ENCODE measurements at regions not wholly inside any gene's neighbourhood (a gene's known extent, or its start where the extent isn't known, plus 50 kb on each side); places are given as distances from the start of the nearest gene placed in this dataset.

- Mint-ChIP-seq H3K27ac (no peak overlapping the region), H3K4me3 (no peak overlapping the region), H3K4me1 (no peaks in the 10 kb centered on the region), H3K27me3 (no peaks in the 10 kb centered on the region), H3K9me3 (peaks cover 0 to 8% (median 3%) of the 10 kb centered on the region in 8 donors), H3K36me3 (no peaks in the 10 kb centered on the region)
- H3K27me3 ChIP-seq (ENCODE audit: insufficient read depth, low read length): no peaks in the 10 kb centered on the region
- no peaks in the 10 kb centered on the region for H3K4me1 ChIP-seq (ENCODE audit: insufficient read depth, low read length)
- no peak for DNase-seq
- intact Hi-C loops (cut with micrococcal nuclease): no loop called here
- CTCF ChIA-PET (ENCODE audit: partially characterized antibody): no interaction called here
- no peaks in the 10 kb centered on the region for H3K36me3 ChIP-seq (ENCODE audit: insufficient read depth, low read length)
- H3K4me3 ChIP-seq (ENCODE audit: low read length in 2 of 2): no peak overlapping the region
- no peak overlapping the region for H3K27ac ChIP-seq (ENCODE audit: low read depth, low read length)
- POLR2A ChIA-PET (ENCODE audit: partially characterized antibody): no interaction called here
- no peaks in the 10 kb centered on the region for H3K9me3 ChIP-seq (ENCODE audit: control insufficient read depth in 1 of 2, low read length in 2 of 2)
These were observed 793.3 kb downstream of the SEMA5A start for GRCh38 chr5:8752595-8752994.

- Histone ChIP-seq H3K27me3 (ENCODE audit: insufficient read depth, low read length) (no peaks in the 10 kb centered on the region), H3K9me3 (ENCODE audit: control insufficient read depth in 1 of 2, low read length in 2 of 2) (no peaks in the 10 kb centered on the region), H3K4me1 (ENCODE audit: insufficient read depth, low read length) (no peaks in the 10 kb centered on the region), H3K27ac (ENCODE audit: low read depth, low read length) (no peak overlapping the region), H3K36me3 (ENCODE audit: insufficient read depth, low read length) (no peaks in the 10 kb centered on the region), H3K4me3 (ENCODE audit: low read length in 2 of 2) (no peak overlapping the region)
- ChIA-PET POLR2A (ENCODE audit: partially characterized antibody) (no interaction called here), CTCF (ENCODE audit: partially characterized antibody) (no interaction called here)
- Mint-ChIP-seq H3K27me3 (no peaks in the 10 kb centered on the region), H3K4me1 (no peaks in the 10 kb centered on the region), H3K9me3 (peaks cover 7 to 21% (median 15%) of the 10 kb centered on the region in 8 donors), H3K4me3 (no peak overlapping the region), H3K27ac (no peak overlapping the region), H3K36me3 (no peaks in the 10 kb centered on the region)
- DNase-seq: no peak
- intact Hi-C loops (cut with micrococcal nuclease): no loop called here
These were observed 789.3 kb downstream of the SEMA5A start for GRCh38 chr5:8756498-8757084.

GRCh38 chr5:8765886-8766285 is 780.0 kb downstream of the SEMA5A start:
- POLR2A ChIA-PET (ENCODE audit: partially characterized antibody): no interaction called here
- Histone ChIP-seq H3K4me3 (ENCODE audit: low read length in 2 of 2) (no peak overlapping the region), H3K36me3 (ENCODE audit: insufficient read depth, low read length) (no peaks in the 10 kb centered on the region), H3K9me3 (ENCODE audit: control insufficient read depth in 1 of 2, low read length in 2 of 2) (no peaks in the 10 kb centered on the region), H3K27me3 (ENCODE audit: insufficient read depth, low read length) (no peaks in the 10 kb centered on the region), H3K4me1 (ENCODE audit: insufficient read depth, low read length) (no peaks in the 10 kb centered on the region), H3K27ac (ENCODE audit: low read depth, low read length) (no peak overlapping the region)
- Mint-ChIP-seq H3K4me3 (no peak overlapping the region), H3K9me3 (peaks cover 3 to 9% (median 6%) of the 10 kb centered on the region in 8 donors), H3K27ac (no peak overlapping the region), H3K36me3 (no peaks in the 10 kb centered on the region), H3K4me1 (no peaks in the 10 kb centered on the region), H3K27me3 (no peaks in the 10 kb centered on the region)
- intact Hi-C loops (cut with micrococcal nuclease): no loop called here
- DNase-seq: no peak
- CTCF ChIA-PET (ENCODE audit: partially characterized antibody): no interaction called here

- Mint-ChIP-seq H3K4me1 (no peaks in the 10 kb centered on the region), H3K4me3 (no peak overlapping the region), H3K27me3 (no peaks in the 10 kb centered on the region), H3K9me3 (peaks cover 0 to 8% (median 4%) of the 10 kb centered on the region in 8 donors), H3K27ac (no peak overlapping the region), H3K36me3 (no peaks in the 10 kb centered on the region)
- Histone ChIP-seq H3K9me3 (ENCODE audit: control insufficient read depth in 1 of 2, low read length in 2 of 2) (no peaks in the 10 kb centered on the region), H3K4me1 (ENCODE audit: insufficient read depth, low read length) (no peaks in the 10 kb centered on the region), H3K27ac (ENCODE audit: low read depth, low read length) (no peak overlapping the region), H3K27me3 (ENCODE audit: insufficient read depth, low read length) (no peaks in the 10 kb centered on the region), H3K4me3 (ENCODE audit: low read length in 2 of 2) (no peak overlapping the region), H3K36me3 (ENCODE audit: insufficient read depth, low read length) (no peaks in the 10 kb centered on the region)
- CTCF ChIA-PET (ENCODE audit: partially characterized antibody): no interaction called here
- no peak for DNase-seq
- POLR2A ChIA-PET (ENCODE audit: partially characterized antibody): no interaction called here
- intact Hi-C loops (cut with micrococcal nuclease): no loop called here
These were observed 779.4 kb downstream of the SEMA5A start for GRCh38 chr5:8766448-8766847.

- Mint-ChIP-seq H3K4me3 (no peak overlapping the region), H3K4me1 (no peaks in the 10 kb centered on the region), H3K36me3 (no peaks in the 10 kb centered on the region), H3K27me3 (no peaks in the 10 kb centered on the region), H3K27ac (no peak overlapping the region), H3K9me3 (peaks cover 0 to 12% (median 4%) of the 10 kb centered on the region in 8 donors)
- POLR2A ChIA-PET (ENCODE audit: partially characterized antibody): no interaction called here
- Histone ChIP-seq H3K4me3 (ENCODE audit: low read length in 2 of 2) (no peak overlapping the region), H3K27ac (ENCODE audit: low read depth, low read length) (no peak overlapping the region), H3K36me3 (ENCODE audit: insufficient read depth, low read length) (no peaks in the 10 kb centered on the region), H3K9me3 (ENCODE audit: control insufficient read depth in 1 of 2, low read length in 2 of 2) (no peaks in the 10 kb centered on the region), H3K27me3 (ENCODE audit: insufficient read depth, low read length) (no peaks in the 10 kb centered on the region), H3K4me1 (ENCODE audit: insufficient read depth, low read length) (no peaks in the 10 kb centered on the region)
- CTCF ChIA-PET (ENCODE audit: partially characterized antibody): no interaction called here
- intact Hi-C loops (cut with micrococcal nuclease): no loop called here
- DNase-seq: no peak
These were observed 778.8 kb downstream of the SEMA5A start for GRCh38 chr5:8767111-8767510.

- Histone ChIP-seq H3K4me3 (ENCODE audit: low read length in 2 of 2) (no peak overlapping the region), H3K27me3 (ENCODE audit: insufficient read depth, low read length) (no peaks in the 10 kb centered on the region), H3K9me3 (ENCODE audit: control insufficient read depth in 1 of 2, low read length in 2 of 2) (no peaks in the 10 kb centered on the region), H3K36me3 (ENCODE audit: insufficient read depth, low read length) (no peaks in the 10 kb centered on the region), H3K4me1 (ENCODE audit: insufficient read depth, low read length) (no peaks in the 10 kb centered on the region), H3K27ac (ENCODE audit: low read depth, low read length) (no peak overlapping the region)
- no peak for DNase-seq
- intact Hi-C loops (cut with micrococcal nuclease): no loop called here
- ChIA-PET CTCF (ENCODE audit: partially characterized antibody) (no interaction called here), POLR2A (ENCODE audit: partially characterized antibody) (no interaction called here)
- Mint-ChIP-seq H3K4me3 (no peak overlapping the region), H3K9me3 (peaks cover 0 to 11% (median 4%) of the 10 kb centered on the region in 8 donors), H3K36me3 (no peaks in the 10 kb centered on the region), H3K4me1 (no peaks in the 10 kb centered on the region), H3K27me3 (no peaks in the 10 kb centered on the region), H3K27ac (no peak overlapping the region)
These were observed 778.1 kb downstream of the SEMA5A start for GRCh38 chr5:8767746-8768145.

- ChIA-PET POLR2A (ENCODE audit: partially characterized antibody) (no interaction called here), CTCF (ENCODE audit: partially characterized antibody) (no interaction called here)
- no peaks in the 10 kb centered on the region for H3K4me1 Mint-ChIP-seq
- no peaks in the 10 kb centered on the region for H3K27me3 ChIP-seq (ENCODE audit: insufficient read depth, low read length)
- peaks cover 0 to 9% (median 3%) of the 10 kb centered on the region in 8 donors for H3K9me3 Mint-ChIP-seq
- H3K4me3 ChIP-seq (ENCODE audit: low read length in 2 of 2): no peak overlapping the region
- no peaks in the 10 kb centered on the region for H3K4me1 ChIP-seq (ENCODE audit: insufficient read depth, low read length)
- no peaks in the 10 kb centered on the region for H3K27me3 Mint-ChIP-seq
- H3K4me3 Mint-ChIP-seq: no peak overlapping the region
- no peak overlapping the region for H3K27ac ChIP-seq (ENCODE audit: low read depth, low read length)
- no peak for DNase-seq
- H3K27ac Mint-ChIP-seq: no peak overlapping the region
- no peaks in the 10 kb centered on the region for H3K9me3 ChIP-seq (ENCODE audit: control insufficient read depth in 1 of 2, low read length in 2 of 2)
- intact Hi-C loops (cut with micrococcal nuclease): no loop called here
- H3K36me3 ChIP-seq (ENCODE audit: insufficient read depth, low read length): no peaks in the 10 kb centered on the region
- no peaks in the 10 kb centered on the region for H3K36me3 Mint-ChIP-seq
These were observed 776.2 kb downstream of the SEMA5A start for GRCh38 chr5:8769631-8770030.

GRCh38 chr5:8770431-8770830 is 775.4 kb downstream of the SEMA5A start:
- H3K27me3 Mint-ChIP-seq: no peaks in the 10 kb centered on the region

More at GRCh38 chr5:8770431-8770830, 775.4 kb downstream of the SEMA5A start:
- Histone ChIP-seq H3K36me3 (ENCODE audit: insufficient read depth, low read length) (no peaks in the 10 kb centered on the region), H3K27ac (ENCODE audit: low read depth, low read length) (no peak overlapping the region), H3K9me3 (ENCODE audit: control insufficient read depth in 1 of 2, low read length in 2 of 2) (no peaks in the 10 kb centered on the region), H3K4me3 (ENCODE audit: low read length in 2 of 2) (no peak overlapping the region), H3K27me3 (ENCODE audit: insufficient read depth, low read length) (no peaks in the 10 kb centered on the region), H3K4me1 (ENCODE audit: insufficient read depth, low read length) (no peaks in the 10 kb centered on the region)
- no peak for DNase-seq
- intact Hi-C loops (cut with micrococcal nuclease): no loop called here
- Mint-ChIP-seq H3K36me3 (no peaks in the 10 kb centered on the region), H3K9me3 (peaks cover 0 to 9% (median 4%) of the 10 kb centered on the region in 8 donors), H3K4me1 (no peaks in the 10 kb centered on the region), H3K4me3 (no peak overlapping the region), H3K27ac (no peak overlapping the region)
- CTCF ChIA-PET (ENCODE audit: partially characterized antibody): no interaction called here
- POLR2A ChIA-PET (ENCODE audit: partially characterized antibody): no interaction called here

Data from CD4-positive, alpha-beta memory T cell (primary cell).